ENCODE measurements at regions not wholly inside any gene's neighbourhood (a gene's known extent, or its start where the extent isn't known, plus 50 kb on each side); places are given as distances from the start of the nearest gene placed in this dataset.

- DNase-seq (ENCODE audit: low read depth in 1 of 2, low spot score in 1 of 2) = no peak
- Histone ChIP-seq H3K4me3 (replicated peaks; ENCODE audit: insufficient read depth, low read length) (no peak overlapping the region), H3K27ac (replicated peaks) (no peak overlapping the region), H3K27me3 (ENCODE audit: insufficient read depth, poor library complexity, severe bottlenecking) (no peaks in the 10 kb centered on the region)
- no peak for TF ChIP-seq GABPA (IDR thresholded peaks at IDR 0.05; ENCODE audit: low read depth)
- no peak for TF ChIP-seq SPI1 (IDR thresholded peaks at IDR 0.05; ENCODE audit: borderline replicate concordance, low read depth)
- TF ChIP-seq, protein P1, sequence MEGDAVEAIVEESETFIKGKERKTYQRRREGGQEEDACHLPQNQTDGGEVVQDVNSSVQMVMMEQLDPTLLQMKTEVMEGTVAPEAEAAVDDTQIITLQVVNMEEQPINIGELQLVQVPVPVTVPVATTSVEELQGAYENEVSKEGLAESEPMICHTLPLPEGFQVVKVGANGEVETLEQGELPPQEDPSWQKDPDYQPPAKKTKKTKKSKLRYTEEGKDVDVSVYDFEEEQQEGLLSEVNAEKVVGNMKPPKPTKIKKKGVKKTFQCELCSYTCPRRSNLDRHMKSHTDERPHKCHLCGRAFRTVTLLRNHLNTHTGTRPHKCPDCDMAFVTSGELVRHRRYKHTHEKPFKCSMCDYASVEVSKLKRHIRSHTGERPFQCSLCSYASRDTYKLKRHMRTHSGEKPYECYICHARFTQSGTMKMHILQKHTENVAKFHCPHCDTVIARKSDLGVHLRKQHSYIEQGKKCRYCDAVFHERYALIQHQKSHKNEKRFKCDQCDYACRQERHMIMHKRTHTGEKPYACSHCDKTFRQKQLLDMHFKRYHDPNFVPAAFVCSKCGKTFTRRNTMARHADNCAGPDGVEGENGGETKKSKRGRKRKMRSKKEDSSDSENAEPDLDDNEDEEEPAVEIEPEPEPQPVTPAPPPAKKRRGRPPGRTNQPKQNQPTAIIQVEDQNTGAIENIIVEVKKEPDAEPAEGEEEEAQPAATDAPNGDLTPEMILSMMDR (IDR thresholded peaks at IDR 0.05; ENCODE audit: insufficient read depth, low read length) = no peak
- TF ChIP-seq POLR2AphosphoS5 (IDR thresholded peaks at IDR 0.05; ENCODE audit: low read depth) = no peak
- TF ChIP-seq, protein P2, sequence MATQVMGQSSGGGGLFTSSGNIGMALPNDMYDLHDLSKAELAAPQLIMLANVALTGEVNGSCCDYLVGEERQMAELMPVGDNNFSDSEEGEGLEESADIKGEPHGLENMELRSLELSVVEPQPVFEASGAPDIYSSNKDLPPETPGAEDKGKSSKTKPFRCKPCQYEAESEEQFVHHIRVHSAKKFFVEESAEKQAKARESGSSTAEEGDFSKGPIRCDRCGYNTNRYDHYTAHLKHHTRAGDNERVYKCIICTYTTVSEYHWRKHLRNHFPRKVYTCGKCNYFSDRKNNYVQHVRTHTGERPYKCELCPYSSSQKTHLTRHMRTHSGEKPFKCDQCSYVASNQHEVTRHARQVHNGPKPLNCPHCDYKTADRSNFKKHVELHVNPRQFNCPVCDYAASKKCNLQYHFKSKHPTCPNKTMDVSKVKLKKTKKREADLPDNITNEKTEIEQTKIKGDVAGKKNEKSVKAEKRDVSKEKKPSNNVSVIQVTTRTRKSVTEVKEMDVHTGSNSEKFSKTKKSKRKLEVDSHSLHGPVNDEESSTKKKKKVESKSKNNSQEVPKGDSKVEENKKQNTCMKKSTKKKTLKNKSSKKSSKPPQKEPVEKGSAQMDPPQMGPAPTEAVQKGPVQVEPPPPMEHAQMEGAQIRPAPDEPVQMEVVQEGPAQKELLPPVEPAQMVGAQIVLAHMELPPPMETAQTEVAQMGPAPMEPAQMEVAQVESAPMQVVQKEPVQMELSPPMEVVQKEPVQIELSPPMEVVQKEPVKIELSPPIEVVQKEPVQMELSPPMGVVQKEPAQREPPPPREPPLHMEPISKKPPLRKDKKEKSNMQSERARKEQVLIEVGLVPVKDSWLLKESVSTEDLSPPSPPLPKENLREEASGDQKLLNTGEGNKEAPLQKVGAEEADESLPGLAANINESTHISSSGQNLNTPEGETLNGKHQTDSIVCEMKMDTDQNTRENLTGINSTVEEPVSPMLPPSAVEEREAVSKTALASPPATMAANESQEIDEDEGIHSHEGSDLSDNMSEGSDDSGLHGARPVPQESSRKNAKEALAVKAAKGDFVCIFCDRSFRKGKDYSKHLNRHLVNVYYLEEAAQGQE (IDR thresholded peaks at IDR 0.05; ENCODE audit: insufficient replicate concordance, low read depth) = no peak
Measured at GRCh38 chr11:29012507-29012906, 904.3 kb downstream of the METTL15 start.

DNA sequence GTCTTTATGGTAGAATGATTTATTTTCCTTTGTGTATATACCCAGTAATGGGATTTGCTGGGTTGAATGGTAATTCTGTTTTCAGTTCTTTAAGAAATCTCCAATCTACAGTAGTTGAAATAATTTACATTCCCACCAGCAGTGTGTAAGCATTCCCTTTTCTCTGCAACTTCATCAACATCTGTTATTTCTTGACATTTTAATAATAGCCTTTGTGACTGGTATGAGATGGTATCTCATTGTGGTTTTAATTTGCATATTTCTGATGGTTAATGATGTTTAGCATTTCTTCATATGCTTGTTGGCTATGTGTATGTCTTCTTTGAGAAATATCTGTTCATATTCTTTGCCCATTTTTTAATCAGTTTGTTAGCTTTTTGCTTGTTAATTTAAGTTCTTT is 901.2 kb downstream of the METTL15 start:
- DNase-seq (ENCODE audit: low read depth in 1 of 2, low spot score in 1 of 2) = no peak

DNA sequence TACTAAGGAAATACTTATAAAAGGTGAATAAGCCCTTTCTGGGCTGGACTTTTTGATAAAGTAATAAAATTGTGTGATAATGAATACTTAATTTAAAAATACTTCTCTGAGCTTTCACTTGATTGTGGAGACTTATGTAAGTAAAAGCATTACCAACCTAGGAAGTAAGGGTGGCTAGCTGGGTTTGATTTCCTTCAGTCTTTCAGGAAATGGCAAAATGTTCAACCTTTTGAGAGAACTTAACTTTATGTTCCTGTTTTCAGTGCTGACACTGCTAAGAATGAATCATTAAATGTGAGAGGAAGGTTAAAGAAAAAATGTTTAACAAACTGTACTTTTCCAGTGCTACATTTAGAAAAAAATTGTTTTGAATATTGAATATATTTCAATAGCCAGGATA is 900.3 kb downstream of the METTL15 start:
- DNase-seq (ENCODE audit: low read depth in 1 of 2, low spot score in 1 of 2) = no peak
- H3K27me3 ChIP-seq (ENCODE audit: insufficient read depth, poor library complexity, severe bottlenecking) = no peaks in the 10 kb centered on the region
- TF ChIP-seq, protein P2 (IDR thresholded peaks at IDR 0.05; ENCODE audit: insufficient replicate concordance, low read depth) = no peak
- TF ChIP-seq GABPA (IDR thresholded peaks at IDR 0.05; ENCODE audit: low read depth) (no peak), POLR2AphosphoS5 (IDR thresholded peaks at IDR 0.05; ENCODE audit: low read depth) (no peak)
- H3K4me3 ChIP-seq (replicated peaks; ENCODE audit: insufficient read depth, low read length) = no peak overlapping the region
- no peak overlapping the region for H3K27ac ChIP-seq (replicated peaks)

More for the DNA sequence above, 901.2 kb downstream of the METTL15 start:
- TF ChIP-seq GABPA (IDR thresholded peaks at IDR 0.05; ENCODE audit: low read depth) = no peak
- TF ChIP-seq, protein P1 (IDR thresholded peaks at IDR 0.05; ENCODE audit: insufficient read depth, low read length) = no peak
- TF ChIP-seq, protein P2 (IDR thresholded peaks at IDR 0.05; ENCODE audit: insufficient replicate concordance, low read depth) = no peak
- TF ChIP-seq POLR2AphosphoS5 (IDR thresholded peaks at IDR 0.05; ENCODE audit: low read depth) = no peak
- no peak for TF ChIP-seq SPI1 (IDR thresholded peaks at IDR 0.05; ENCODE audit: borderline replicate concordance, low read depth)
- no peaks in the 10 kb centered on the region for H3K27me3 ChIP-seq (ENCODE audit: insufficient read depth, poor library complexity, severe bottlenecking)
- no peak overlapping the region for H3K27ac ChIP-seq (replicated peaks)
- H3K4me3 ChIP-seq (replicated peaks; ENCODE audit: insufficient read depth, low read length) = no peak overlapping the region

Measured in HL-60 (cell line).